SJCRH30 (cell line): ENCODE measurements at regions not wholly inside any gene's neighbourhood (a gene's known extent, or its start where the extent isn't known, plus 50 kb on each side); places are given as distances from the start of the nearest gene placed in this dataset.
A peak's percentile ranks its signal among the peaks of the same experiment; 100 is the strongest.

Experiments
- DNase-seq, 2 experiments: peaks; one replicate each; pipeline ENCODE4 v3.0.0-alpha.2; 2015 to 2020
- H3K27ac ChIP-seq: fragments of 250-450 bp; sonication (Bioruptor Pico); 2 replicates; pipeline ENCODE4 v1.5.1; 2020; ENCODE audit warnings: mild to moderate bottlenecking, moderate library complexity
- H3K27me3 ChIP-seq: fragments of 250-450 bp; sonication (Bioruptor Pico); 2 replicates; pipeline ENCODE4 v1.5.1; 2020; ENCODE audit warnings: mild to moderate bottlenecking, moderate library complexity
- H3K36me3 ChIP-seq: fragments of 250-450 bp; sonication (Bioruptor Pico); 2 replicates; pipeline ENCODE4 v1.5.1; 2020; ENCODE audit warnings: mild to moderate bottlenecking, moderate library complexity
- H3K4me1 ChIP-seq: fragments of 250-450 bp; sonication (Bioruptor Pico); 2 replicates; pipeline ENCODE4 v1.5.1; 2020; ENCODE audit warnings: mild to moderate bottlenecking, moderate library complexity
- H3K4me3 ChIP-seq: fragments of 250-450 bp; sonication (Bioruptor Pico); 2 replicates; pipeline ENCODE4 v1.5.1; 2020; ENCODE audit warnings: mild to moderate bottlenecking, moderate library complexity
- H3K9me3 ChIP-seq: fragments of 250-450 bp; sonication (Bioruptor Pico); replicated peaks from 2 replicates; pipeline ENCODE4 v1.5.1; 2020; ENCODE audit warnings: mild to moderate bottlenecking, moderate library complexity

- no peaks in the 10 kb centered on the region for H3K9me3 ChIP-seq
- DNase-seq, result no peak
- H3K27me3 ChIP-seq, result no peaks in the 10 kb centered on the region
- peaks cover 38% of the 10 kb centered on the region for H3K4me1 ChIP-seq
- no peak overlapping the region for H3K4me3 ChIP-seq
- no peak overlapping the region for H3K27ac ChIP-seq
- H3K36me3 ChIP-seq, result no peaks in the 10 kb centered on the region
Measured at GRCh38 chr2:235328991-235329390, 164.9 kb upstream of the AGAP1 start.

DNA sequence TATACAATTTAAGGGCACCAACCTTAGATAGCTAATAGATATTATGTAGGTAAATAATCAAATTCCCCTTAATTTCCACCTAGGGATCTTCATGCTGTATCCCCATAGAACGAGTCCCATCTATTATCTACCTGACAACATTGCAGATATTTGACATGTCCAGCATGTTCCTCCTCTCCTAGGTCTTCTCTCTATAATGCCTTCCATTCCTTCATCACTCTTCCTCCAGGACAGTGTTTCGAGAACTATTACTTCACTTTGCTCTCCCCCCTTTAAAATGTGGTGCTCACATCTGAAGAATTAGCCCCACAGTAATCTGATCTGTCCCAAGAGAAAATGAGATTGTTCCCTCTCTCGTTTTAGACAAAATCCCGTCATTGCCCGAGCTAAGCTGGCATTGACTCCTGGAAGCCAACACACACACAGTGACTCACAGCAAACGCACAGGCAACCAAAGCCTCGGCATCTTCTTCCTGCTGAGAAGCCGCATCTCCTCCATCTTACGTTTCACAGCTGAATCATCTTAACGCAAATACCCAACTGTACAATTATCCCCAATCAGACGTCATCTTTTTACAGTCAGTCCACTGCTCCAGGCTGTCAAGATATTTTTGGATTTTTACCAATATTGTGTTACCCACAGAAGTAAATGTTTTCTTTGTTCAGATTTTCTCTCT, 162.9 kb upstream of the AGAP1 start:
- peak; percentile 66 to 73 for DNase-seq
- Histone ChIP-seq H3K27me3 (no peaks in the 10 kb centered on the region), H3K4me3 (no peak overlapping the region), H3K36me3 (no peaks in the 10 kb centered on the region), H3K27ac (no peak overlapping the region), H3K4me1 (peaks cover 27% of the 10 kb centered on the region), H3K9me3 (no peaks in the 10 kb centered on the region; the same call in 1 of the 2 replicates)

GRCh38 chr2:235332240-235332890, 161.5 kb upstream of the AGAP1 start:
- no peak for DNase-seq

GRCh38 chr2:235333076-235333475, 160.8 kb upstream of the AGAP1 start:
- Histone ChIP-seq H3K4me3 (no peak overlapping the region), H3K27ac (no peak overlapping the region), H3K27me3 (no peaks in the 10 kb centered on the region), H3K9me3 (no peaks in the 10 kb centered on the region; the same call in 1 of the 2 replicates), H3K36me3 (no peaks in the 10 kb centered on the region), H3K4me1 (peaks cover 15% of the 10 kb centered on the region)
- DNase-seq, result no peak

More at GRCh38 chr2:235332240-235332890, 161.5 kb upstream of the AGAP1 start:
- H3K27ac ChIP-seq, result no peak overlapping the region
- peaks cover 21% of the 10 kb centered on the region for H3K4me1 ChIP-seq
- H3K36me3 ChIP-seq, result no peaks in the 10 kb centered on the region
- no peaks in the 10 kb centered on the region; the same call in 1 of the 2 replicates for H3K9me3 ChIP-seq
- H3K4me3 ChIP-seq, result no peak overlapping the region
- H3K27me3 ChIP-seq, result no peaks in the 10 kb centered on the region

GRCh38 chr2:235334179-235334578, 159.7 kb upstream of the AGAP1 start:
- no peak overlapping the region for H3K27ac ChIP-seq
- no peaks in the 10 kb centered on the region; the same call in 1 of the 2 replicates for H3K9me3 ChIP-seq
- H3K36me3 ChIP-seq, result no peaks in the 10 kb centered on the region
- H3K27me3 ChIP-seq, result no peaks in the 10 kb centered on the region
- no peak for DNase-seq
- no peak overlapping the region for H3K4me3 ChIP-seq
- peaks cover 8% of the 10 kb centered on the region; the same call in 1 of the 2 replicates for H3K4me1 ChIP-seq

DNA sequence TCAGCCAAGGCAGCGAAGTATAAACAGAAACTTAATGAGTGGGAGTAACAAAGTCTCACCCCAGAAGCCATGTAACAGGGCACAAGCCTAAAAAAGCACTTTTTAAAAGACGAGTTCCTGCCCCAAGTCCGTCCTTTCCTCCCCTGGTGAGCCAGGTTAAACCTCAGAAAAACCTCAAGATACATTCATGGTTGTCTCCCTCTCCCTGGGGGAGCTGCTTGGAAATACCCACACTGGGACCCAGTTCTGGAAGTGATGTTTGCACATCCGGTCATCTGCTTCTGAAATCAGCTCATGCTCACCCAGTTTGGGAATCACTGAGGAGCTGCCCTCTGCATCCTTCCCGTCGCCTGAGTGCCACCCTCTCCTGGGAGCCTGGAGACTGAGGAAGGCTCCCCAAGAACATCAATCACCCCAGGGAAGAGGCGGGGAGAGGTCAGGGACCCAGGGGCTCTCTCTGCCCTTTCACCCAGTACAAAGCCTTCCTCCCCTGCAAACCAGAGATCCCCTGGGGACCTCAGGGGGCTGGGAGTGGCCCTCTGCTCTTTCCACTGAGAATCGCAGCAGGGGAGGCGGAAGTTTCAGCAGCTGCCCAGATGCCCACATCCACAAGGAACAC, 150.6 kb upstream of the AGAP1 start:
- H3K27ac ChIP-seq, result no peak overlapping the region
- H3K9me3 ChIP-seq, result peaks cover 3% of the 10 kb centered on the region; the same call in 1 of the 2 replicates
- no peaks in the 10 kb centered on the region for H3K36me3 ChIP-seq
- no peaks in the 10 kb centered on the region for H3K4me1 ChIP-seq
- no peaks in the 10 kb centered on the region for H3K27me3 ChIP-seq
- DNase-seq, result no peak
- no peak overlapping the region for H3K4me3 ChIP-seq

- Histone ChIP-seq H3K36me3 (no peaks in the 10 kb centered on the region), H3K4me3 (no peak overlapping the region), H3K27me3 (no peaks in the 10 kb centered on the region), H3K9me3 (peaks cover 3% of the 10 kb centered on the region; the same call in 1 of the 2 replicates), H3K4me1 (no peaks in the 10 kb centered on the region), H3K27ac (no peak overlapping the region)
- DNase-seq, result no peak
Measured at GRCh38 chr2:235343869-235344268, 150.0 kb upstream of the AGAP1 start.

- H3K4me1 ChIP-seq, result no peaks in the 10 kb centered on the region
- DNase-seq, result no peak
- no peaks in the 10 kb centered on the region for H3K36me3 ChIP-seq
- H3K27me3 ChIP-seq, result no peaks in the 10 kb centered on the region
- H3K4me3 ChIP-seq, result no peak overlapping the region
- H3K9me3 ChIP-seq, result peaks cover 3% of the 10 kb centered on the region; the same call in 1 of the 2 replicates
- H3K27ac ChIP-seq, result no peak overlapping the region
Measured at GRCh38 chr2:235345745-235346144, 148.1 kb upstream of the AGAP1 start.

DNA sequence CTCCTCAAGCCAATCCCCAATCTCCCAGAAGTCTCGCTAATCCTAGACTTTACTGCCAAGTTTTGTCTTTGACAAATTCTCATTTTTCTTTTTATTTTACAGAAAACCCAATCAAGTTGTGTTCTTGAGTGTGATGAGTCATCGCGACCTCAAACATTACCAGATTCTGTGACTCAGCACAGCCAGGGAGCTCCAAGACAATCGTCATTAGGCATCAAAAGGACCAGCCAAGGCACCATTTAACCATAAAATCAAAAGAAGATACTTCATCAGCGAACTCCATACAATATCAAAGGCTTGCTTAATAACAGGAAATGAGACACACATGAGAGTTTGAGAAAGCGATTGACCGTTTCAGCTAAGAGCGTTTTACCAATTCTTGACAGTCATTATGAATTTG, 146.2 kb upstream of the AGAP1 start:
- Histone ChIP-seq H3K36me3 (no peaks in the 10 kb centered on the region), H3K4me1 (no peaks in the 10 kb centered on the region), H3K27ac (no peak overlapping the region), H3K9me3 (peaks cover 3% of the 10 kb centered on the region; the same call in 1 of the 2 replicates), H3K4me3 (no peak overlapping the region), H3K27me3 (no peaks in the 10 kb centered on the region)
- DNase-seq, result no peak

GRCh38 chr2:235348329-235348728, 145.5 kb upstream of the AGAP1 start:
- H3K27ac ChIP-seq, result no peak overlapping the region
- no peak overlapping the region for H3K4me3 ChIP-seq
- peaks cover 3% of the 10 kb centered on the region; the same call in 1 of the 2 replicates for H3K9me3 ChIP-seq
- H3K4me1 ChIP-seq, result no peaks in the 10 kb centered on the region
- no peaks in the 10 kb centered on the region for H3K27me3 ChIP-seq
- DNase-seq, result no peak
- H3K36me3 ChIP-seq, result no peaks in the 10 kb centered on the region

GRCh38 chr2:235350234-235350633, 143.6 kb upstream of the AGAP1 start:
- H3K27ac ChIP-seq, result no peak overlapping the region
- H3K9me3 ChIP-seq, result peaks cover 3% of the 10 kb centered on the region; the same call in 1 of the 2 replicates
- no peak overlapping the region for H3K4me3 ChIP-seq
- DNase-seq, result no peak
- no peaks in the 10 kb centered on the region for H3K36me3 ChIP-seq
- H3K4me1 ChIP-seq, result no peaks in the 10 kb centered on the region
- H3K27me3 ChIP-seq, result no peaks in the 10 kb centered on the region

- H3K4me1 ChIP-seq, result no peaks in the 10 kb centered on the region
- no peaks in the 10 kb centered on the region for H3K9me3 ChIP-seq
- H3K36me3 ChIP-seq, result no peaks in the 10 kb centered on the region
- H3K4me3 ChIP-seq, result no peak overlapping the region
- H3K27me3 ChIP-seq, result no peaks in the 10 kb centered on the region
- no peak overlapping the region for H3K27ac ChIP-seq
- no peak for DNase-seq
Measured at GRCh38 chr2:235352541-235352940, 141.3 kb upstream of the AGAP1 start.

GRCh38 chr2:235357881-235358280, 136.0 kb upstream of the AGAP1 start:
- Histone ChIP-seq H3K27ac (no peak overlapping the region), H3K4me1 (no peaks in the 10 kb centered on the region), H3K9me3 (no peaks in the 10 kb centered on the region)

DNA sequence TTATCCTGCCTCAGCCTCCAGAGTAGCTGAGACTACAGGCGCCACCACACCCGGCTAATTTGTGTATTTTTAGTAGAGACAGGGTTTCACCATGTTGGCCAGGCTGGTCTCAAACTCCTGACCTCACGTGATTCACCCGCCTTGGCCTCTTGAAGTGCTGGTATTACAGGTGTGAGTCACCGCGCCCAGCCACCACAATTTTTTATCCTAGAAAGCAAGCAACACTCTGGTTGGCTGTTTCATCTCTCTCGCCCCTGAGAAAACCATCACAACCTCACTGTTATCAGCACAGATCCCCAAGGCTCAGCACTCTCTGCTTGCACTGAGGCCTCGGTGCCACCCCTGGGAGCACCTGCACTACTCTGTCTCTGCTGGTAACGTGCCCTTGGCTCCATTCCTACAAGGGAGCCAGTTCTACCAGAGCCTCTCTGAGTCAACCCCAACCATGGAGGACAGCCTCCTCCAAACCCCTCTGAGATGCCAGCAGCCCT, 134.8 kb upstream of the AGAP1 start:
- no peaks in the 10 kb centered on the region for H3K9me3 ChIP-seq
- H3K4me1 ChIP-seq, result no peaks in the 10 kb centered on the region
- no peak overlapping the region for H3K27ac ChIP-seq
- H3K36me3 ChIP-seq, result no peaks in the 10 kb centered on the region
- DNase-seq, result no peak
- H3K4me3 ChIP-seq, result no peak overlapping the region
- no peaks in the 10 kb centered on the region for H3K27me3 ChIP-seq

More at GRCh38 chr2:235357881-235358280, 136.0 kb upstream of the AGAP1 start:
- Histone ChIP-seq H3K4me3 (no peak overlapping the region), H3K27me3 (no peaks in the 10 kb centered on the region), H3K36me3 (no peaks in the 10 kb centered on the region)
- no peak for DNase-seq

- Histone ChIP-seq H3K36me3 (no peaks in the 10 kb centered on the region), H3K27me3 (no peaks in the 10 kb centered on the region), H3K4me1 (no peaks in the 10 kb centered on the region), H3K4me3 (no peak overlapping the region), H3K27ac (no peak overlapping the region), H3K9me3 (no peaks in the 10 kb centered on the region)
- DNase-seq, result no peak
Measured at GRCh38 chr2:235360446-235360845, 133.4 kb upstream of the AGAP1 start.
